ENCODE measurements at regions not wholly inside any gene's neighbourhood (a gene's known extent, or its start where the extent isn't known, plus 50 kb on each side); places are given as distances from the start of the nearest gene placed in this dataset.

DNA sequence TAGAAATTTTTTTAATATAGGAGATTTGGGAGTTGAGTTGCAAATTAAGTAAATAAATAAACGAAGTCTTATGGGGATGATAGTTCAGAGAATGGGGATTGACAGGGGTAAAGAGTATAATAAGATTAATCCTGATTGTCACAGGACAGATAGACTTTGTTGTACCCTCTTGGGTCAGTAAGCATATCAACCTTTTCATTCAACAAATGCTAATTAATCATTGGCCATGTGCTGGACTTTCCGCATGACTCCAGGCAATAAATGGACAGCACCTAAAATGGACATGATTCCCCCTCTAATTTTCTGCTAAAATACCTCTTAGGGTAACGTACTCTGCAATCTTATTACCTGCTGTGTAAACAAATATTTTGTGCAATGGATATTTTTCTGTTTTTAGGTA is 1331.1 kb upstream of the ADGRL3 start:
- no peak for DNase-seq (ENCODE audit: low spot score)

DNA sequence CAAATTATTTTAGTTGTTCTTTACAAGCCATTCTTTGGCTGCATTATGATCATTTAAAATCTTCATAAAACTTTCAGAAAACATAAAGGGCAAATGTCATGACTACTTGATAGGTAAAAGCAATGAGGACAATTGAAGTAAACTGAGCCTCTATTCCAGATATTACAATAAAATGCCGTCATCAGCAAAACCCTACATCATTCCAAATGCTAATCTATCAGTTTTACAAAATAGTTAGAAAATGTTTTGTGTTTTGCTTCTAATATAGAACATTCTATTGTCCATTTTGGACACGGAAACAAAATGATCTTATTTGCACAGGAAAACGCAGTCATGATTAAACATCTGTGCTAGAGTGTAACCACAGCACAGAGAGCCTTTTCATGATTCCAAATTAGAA is 1330.6 kb upstream of the ADGRL3 start:
- no peak for DNase-seq (ENCODE audit: low spot score)

DNA sequence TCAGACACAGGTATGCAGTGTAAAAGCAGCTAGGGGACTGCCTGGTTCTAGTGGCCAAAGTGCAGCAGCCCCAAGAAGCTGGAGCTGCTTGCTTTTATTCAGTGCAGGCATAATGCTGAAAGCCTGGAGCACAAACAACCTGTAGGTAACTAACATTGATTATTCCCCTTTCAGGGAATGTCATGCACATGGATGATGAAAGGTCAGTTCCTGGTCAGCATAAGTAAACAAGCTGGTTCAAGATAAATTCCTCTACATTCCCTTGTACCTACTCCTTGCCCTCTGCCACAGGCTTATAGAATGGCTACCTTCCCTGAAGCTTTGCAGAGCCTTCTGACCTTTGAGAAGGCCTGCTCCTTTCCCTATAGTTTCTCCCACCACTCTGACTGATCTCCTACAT is 1318.5 kb upstream of the ADGRL3 start:
- no peak for DNase-seq (ENCODE audit: low spot score)

DNA sequence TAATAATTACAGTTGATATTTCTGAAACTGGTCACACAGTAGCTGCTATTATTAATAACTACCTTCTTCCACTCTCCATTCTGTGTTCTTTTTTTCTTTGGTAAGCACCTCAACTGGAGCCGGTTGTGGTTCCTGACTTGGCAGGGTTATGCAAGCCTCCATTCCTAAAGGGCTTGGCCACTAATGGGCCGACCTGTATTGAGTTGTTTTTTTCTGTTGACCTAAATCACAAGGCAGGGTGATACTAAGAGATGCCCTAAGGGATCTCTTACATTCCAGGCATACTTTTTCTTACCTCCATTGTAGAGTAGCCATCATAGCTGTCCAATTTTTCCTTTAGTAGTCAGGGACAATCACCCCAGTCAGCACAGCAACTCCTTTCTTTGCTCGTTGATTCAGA is 1295.8 kb upstream of the ADGRL3 start:
- DNase-seq (ENCODE audit: low spot score), result no peak

DNA sequence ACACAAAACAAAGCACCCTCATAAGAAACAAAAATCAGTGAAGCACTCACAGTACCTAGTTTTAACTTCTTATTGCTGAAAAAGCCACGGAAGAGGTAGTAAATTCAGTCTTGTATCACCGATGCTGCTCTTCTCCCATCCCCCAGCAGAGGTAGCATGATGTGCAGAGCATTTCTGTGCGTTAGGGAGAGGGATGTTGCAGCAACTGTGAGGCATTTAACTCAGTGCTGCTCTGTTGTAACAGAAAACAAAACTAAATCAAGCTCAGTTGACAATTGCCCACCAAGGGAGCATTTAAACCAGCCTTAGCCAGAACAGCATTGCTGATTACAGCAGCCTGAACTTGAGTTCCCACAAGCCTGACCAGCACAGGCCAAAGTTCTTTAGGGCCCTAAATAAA is 1279.7 kb upstream of the ADGRL3 start:
- DNase-seq (ENCODE audit: low spot score), result no peak

DNA sequence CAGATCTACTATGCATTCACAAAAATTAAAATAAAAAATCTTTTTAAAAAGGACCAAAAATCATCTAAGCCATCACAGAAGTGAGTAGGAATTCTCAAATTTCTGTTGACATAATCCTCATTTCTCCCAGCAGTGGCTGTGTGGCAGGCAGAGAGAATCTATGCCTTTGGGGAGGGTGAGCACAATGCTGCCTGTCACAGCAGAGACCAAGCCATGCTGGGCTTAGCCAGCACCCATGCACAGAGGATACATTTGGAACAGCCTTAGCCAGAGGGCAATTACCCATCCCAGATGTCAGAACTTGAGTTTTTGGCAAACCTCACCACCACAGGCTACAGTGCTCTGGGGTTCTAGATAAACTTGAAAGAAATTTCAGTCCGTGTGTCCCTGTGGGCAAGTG is 1274.8 kb upstream of the ADGRL3 start:
- DNase-seq (ENCODE audit: low spot score), result no peak

DNA sequence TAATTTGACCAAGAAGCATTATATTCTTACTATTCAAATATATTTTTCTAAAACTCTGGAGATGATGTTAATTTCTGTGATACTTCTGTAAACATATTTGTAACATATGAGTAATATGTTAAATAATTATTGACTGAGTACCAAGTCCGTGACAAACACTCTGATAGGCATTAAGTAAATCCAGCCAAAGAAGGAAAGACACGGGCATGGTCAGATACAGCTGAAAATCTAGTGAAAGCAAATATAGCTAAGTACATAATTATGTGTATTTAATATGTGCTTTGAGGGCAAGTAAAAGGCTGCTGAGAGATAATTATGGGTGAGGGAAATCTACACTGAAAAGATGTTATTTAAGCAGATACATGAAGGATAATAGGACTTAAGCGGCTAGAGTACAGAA is 1263.6 kb upstream of the ADGRL3 start:
- DNase-seq (ENCODE audit: low spot score), result no peak

DNA sequence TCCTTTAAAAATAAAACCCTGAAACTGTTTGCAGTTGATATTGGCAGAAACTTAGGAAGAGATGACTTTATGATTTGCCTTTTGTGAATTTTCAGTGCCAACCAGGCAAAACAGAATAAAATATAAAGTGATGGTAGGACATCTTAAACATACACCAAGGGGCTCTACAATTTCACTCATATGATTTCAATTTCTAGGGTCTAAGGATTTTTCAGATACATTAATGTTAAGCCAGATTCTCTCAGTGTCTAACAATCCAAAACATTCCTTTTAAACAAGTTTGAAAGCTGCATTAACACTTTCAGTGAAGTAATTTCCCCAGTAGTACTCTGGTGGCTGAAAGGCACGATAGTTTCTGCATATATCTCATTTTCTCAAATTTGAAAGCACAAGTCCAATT is 1262.0 kb upstream of the ADGRL3 start:
- no peak for DNase-seq (ENCODE audit: low spot score)

DNA sequence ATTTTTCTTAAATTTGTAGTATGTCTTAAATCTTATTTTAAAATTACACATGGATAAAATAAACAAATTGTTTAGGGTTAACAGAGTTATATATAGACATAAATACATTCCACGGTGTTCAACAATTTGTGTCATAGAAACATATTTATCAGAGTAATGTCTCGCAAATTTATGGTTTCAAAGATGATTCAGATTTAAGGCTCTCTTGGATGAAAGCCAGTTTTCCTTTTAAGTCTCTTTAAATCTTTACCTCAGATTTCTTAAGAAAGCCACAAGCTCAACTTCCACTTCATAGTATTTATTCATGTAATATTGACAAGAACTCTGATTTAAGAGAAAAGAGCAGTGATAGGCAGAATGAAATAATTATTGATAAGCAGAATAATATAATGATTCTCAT is 1254.8 kb upstream of the ADGRL3 start:
- no peak for DNase-seq (ENCODE audit: low spot score)

DNA sequence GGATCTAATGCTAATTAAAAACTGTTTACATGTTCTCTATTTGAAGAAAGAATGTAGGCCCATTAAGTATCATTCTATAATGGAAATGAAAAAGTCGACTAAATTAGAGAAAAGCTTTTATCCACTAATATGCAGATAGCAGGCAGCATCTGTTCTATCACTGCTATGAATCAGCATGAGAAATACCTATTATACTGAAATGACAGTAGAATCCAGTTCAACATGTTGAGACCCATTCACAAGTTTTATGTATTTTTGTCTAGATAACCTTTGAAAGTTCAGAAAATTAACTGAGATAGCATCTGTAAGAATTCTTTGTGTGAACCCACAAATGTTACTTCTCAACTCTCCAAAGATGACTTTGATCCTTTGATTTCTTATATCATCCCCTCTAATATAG is 1254.4 kb upstream of the ADGRL3 start:
- no peak for DNase-seq (ENCODE audit: low spot score)

DNA sequence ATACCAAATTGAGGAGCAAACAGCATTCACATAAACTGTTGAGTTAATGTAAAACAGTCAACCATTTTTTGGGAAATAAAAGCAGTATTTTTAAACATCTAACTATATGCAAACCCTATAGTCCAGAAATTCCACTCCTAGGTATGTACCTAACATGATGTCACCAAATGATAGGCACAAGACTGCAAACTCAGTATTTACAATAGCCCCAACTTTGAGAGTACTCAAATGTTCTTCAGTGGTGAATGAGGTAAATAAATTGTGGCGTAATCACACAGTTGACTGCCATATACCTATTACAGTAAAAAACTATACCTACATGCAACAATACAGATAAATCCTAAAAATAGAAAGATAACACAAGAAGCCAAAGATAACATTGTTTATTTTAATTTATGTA is 1243.8 kb upstream of the ADGRL3 start:
- DNase-seq (ENCODE audit: low spot score), result no peak

DNA sequence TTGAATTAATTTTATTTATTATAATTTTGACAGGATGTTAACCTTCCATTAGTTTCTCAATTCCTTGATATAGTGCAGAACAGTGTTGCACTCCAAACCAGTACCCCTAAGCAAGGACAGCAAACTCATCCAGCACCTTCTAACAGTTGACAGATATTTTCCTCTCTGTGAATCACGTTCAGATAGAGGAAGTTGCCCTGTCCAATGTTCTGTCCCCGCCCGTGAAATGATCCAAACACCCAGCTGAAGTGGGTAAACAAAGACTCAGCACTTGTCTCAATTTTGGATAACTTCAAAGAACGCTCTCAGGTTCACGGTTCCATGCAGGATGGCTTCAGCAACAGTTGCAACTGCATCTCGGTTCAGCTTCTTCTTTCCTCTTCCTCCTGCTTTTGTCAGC is 1240.0 kb upstream of the ADGRL3 start:
- DNase-seq (ENCODE audit: low spot score), result no peak

DNA sequence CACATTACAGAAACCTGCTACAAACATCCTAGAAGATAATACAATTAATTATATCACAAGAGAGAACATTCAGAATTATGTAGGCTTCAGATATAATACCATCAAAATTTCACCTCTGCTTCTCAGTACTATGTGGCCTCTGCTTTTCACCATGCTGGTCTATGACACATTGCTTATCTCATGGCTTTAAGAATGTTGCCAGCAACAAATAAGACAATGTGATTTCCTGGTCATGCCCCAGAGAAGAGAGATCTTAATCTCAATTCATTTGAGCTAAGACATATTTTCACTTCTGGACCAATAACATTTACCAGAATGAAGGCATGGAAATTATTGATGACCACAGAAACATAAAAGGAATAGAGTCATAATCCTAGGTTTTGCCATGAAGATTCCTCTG is 1233.4 kb upstream of the ADGRL3 start:
- no peak for DNase-seq (ENCODE audit: low spot score)

DNA sequence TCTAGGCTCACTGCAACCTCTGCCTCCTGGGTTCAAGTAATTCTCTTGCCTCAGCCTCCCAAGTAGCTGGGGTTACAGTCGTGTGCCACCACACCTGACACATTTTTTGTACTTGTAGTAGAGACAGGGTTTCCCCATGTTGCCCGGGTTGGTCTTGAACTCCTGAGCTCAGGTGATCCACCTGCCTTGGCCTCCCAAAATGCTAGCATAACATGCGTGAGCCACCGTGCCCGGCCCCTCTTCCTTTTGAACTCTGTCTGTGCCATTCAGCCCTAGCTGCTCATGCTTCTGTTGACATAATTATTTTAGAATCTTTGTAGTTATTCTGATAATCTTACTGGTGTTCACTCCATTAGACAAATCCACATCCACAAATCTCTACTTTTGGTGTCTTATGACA is 1231.3 kb upstream of the ADGRL3 start:
- no peak for DNase-seq (ENCODE audit: low spot score)

DNA sequence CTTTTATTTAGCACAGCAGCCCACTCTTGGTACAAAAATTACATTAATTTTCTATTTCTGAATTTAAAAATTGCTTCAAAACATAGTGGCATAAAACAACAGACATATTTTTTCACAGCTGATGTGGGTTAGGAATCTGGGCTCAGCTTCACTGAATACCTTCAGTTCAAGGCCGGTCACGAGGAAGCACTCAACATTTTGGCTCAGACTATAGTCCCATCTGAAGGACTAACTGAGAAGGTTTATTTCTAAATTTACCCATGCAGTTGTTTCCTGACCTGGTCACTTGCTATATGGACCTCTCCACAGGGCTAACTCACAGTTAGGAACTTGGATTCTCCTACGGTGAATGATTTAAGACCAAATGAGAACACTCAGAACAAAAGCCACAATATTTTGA is 1230.2 kb upstream of the ADGRL3 start:
- no peak for DNase-seq (ENCODE audit: low spot score)

DNA sequence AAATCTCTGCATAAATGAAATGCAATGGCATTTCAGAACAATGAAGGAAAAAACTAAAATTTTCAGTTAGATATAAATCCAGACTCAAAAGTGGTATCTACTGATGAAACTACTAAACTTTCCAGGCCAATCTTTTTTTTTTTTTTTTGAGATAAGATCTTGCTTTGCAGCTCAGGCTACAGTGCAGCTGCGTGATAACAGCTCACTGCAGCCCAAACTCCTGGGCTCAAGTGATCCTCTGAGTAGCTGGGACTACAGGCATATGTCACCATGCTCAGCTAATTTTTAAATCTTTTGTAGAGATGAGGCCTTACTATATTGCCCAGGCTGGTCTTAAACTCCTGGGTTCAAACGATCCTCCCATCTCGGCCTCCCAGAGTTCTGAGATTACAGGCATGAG is 1228.2 kb upstream of the ADGRL3 start:
- no peak for DNase-seq (ENCODE audit: low spot score)

DNA sequence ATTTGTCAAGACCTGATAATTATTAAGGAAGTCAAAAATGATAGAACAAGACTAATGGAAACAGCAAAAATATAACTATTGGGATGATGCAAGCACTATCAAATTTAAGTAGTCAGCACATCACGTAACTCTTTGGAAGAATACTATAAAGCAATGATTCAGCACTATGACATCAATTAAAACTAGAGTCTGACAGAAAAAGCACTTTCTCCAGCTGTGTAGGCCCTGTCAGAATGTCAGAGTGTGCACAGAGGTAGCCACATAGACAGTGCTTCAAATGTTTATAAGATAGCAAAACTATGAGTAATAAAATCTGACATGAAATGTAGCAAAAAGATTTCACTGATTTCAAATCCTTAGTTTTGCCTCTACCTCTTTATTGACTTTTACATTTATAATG is 1226.6 kb upstream of the ADGRL3 start:
- DNase-seq (ENCODE audit: low spot score), result no peak

DNA sequence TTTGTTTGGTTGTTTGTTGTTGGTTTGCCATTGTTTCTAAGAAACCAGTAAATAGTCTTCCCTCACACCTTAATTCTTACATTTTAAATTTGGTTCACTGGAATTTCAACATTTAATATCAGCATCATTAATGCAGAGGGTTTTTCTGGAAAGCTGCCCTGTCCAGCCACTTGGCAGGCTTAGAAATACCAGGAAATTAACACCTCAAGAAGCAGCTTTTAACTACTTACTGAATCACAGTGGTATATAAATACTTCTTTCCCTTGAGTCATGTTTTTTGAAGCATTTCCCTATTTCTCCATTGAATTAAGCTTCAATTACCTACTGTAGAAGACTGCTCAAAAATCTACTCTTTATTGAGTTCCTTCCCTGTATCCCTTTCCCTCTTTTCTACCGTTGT is 1221.1 kb upstream of the ADGRL3 start:
- DNase-seq (ENCODE audit: low spot score), result no peak

DNA sequence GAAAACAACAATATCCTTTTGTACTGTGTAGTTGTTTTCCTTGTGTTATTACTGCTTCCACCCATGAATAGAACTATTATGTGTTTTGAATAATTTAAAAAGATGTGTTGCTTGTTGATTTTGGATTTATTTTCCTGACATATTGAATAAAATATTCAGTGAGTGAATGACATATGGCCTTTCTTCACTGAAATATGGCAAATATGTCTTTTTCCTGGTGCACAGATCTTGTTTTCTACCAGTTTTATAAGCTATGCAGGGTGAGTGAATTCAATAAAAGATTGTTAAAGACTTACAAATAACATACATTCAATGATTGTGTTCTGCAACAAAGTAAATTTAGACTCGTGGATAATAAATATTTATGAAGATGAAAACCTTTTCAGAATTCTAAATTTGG is 1216.3 kb upstream of the ADGRL3 start:
- no peak for DNase-seq (ENCODE audit: low spot score)

DNA sequence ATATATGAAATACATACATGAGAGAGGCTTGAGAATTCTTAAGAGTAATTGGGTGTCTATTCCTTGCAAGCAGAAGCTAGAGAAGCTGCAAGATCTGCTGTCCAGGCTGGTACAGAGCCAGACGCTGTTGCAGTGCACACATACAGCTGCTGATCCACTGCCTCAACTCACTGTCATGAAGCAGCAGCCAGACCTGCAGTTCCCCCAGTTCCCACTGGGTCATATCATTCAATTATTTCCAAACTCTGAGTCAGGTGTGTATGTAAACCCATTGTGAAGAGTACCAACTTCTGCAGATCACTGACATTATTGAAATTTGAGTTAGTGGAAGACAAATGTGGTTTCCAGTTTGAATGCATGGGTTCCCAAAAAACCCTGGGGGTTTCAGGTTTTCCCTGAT is 1212.8 kb upstream of the ADGRL3 start:
- DNase-seq (ENCODE audit: low spot score), result no peak

DNA sequence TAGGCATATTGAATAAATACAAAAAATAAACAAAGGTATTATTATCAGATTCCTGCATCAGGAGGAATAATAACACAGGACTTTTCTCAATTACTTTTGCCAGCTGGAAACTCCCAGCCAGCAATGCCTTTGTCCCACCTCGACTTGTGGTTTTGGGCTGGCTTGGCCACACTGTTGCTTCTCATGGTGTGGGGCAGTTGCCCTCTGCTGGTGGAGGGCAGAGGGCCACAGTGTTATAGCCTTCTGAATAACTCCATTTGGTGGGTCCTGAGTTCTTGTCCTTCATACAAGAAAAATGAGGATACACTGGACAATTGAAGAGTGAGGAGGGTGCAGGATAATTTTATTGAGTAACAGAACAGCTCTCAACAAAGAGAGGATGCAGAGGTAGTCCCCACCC is 1206.0 kb upstream of the ADGRL3 start:
- DNase-seq (ENCODE audit: low spot score), result no peak

DNA sequence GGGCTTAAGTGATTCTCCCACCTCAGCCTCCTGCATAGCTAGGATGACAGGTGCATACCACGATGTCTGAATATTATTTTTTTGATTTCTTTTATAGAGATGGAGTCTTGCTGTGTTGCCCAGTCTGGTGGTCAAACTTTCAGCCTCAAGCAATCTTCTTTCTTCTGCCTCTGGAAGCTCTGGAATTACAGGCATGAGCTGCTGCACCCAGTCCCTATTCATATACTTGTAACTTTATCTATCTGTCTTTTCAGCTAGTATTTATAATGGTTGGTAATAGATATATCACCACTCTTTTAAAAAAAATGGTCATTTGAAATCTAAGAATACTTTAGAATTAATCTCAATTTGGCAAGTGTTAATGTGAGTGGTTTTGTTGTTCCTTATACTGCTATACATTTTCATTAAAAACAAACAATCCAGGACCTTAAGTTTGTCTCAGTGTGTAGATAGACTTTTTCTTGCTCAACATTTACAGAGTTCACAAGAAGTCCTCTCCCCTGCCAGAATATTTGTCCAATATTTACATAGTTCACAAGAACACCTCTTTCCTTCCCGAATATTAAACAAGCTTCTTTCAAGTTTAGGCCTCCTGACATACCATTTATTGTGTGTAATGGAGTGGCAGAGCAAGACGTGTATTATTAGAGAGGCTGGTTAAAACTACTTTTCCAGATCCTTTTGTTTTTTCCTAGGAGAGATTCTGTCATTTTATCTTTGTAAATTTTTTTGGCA is 1197.4 kb upstream of the ADGRL3 start:
- DNase-seq (ENCODE audit: low spot score), result no peak

DNA sequence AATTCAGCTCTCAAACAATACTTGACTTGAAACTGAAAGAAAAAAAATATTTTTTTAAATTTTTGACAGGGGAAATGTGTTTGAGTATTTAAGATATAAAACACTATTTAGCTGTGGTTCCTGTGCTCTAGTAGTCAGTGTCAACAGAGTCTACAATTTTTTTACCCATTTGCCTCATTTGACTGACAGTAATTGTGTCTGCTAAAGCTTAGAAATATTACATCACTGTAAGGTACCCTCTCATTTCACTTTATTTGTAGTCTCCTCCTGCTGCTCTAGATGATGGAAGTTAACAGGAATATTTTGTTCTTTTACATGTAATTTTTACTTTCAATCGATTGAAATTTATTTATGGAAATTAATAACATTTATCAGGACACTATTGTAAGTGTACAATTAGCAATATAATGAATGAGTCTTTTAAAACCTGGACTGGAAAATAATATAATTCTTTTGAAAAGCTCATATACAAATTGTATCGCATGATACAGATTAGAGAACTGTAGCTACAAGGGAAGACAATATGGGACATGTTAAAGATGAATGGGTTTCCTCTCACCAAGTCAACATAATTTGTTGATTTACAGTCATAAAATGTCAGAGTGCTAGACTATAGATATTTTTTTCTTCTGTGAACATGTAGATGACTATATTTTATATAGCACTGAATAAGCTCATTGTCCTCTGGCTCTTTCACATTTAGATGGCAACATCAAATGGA is 1186.5 kb upstream of the ADGRL3 start:
- DNase-seq (ENCODE audit: low spot score), result no peak

DNA sequence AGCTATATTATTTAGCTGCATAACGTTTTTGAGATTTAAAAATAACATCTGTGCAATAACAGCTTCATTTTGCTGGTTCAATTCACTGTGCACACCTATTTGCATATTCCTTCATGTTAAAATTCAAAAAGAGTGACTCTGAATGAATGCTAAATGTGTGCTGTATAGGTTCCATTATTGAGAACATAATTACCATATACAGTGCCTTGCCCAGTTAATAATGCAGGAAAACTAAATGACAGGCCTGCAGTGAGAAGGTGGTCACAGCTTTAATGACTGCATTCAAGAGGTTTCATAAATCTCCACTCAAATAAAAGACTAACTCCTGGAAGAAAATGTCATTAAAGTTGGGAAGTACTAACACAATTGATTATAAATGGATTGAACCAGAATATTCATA is 1183.2 kb upstream of the ADGRL3 start:
- no peak for DNase-seq (ENCODE audit: low spot score)

Measured in germinal center (tissue), 1 donor.